ENCODE measurements at regions not wholly inside any gene's neighbourhood (a gene's known extent, or its start where the extent isn't known, plus 50 kb on each side); places are given as distances from the start of the nearest gene placed in this dataset.
"Not testable (repeated sequence)": the region's sequence is repeated elsewhere in the genome, so short reads cannot be mapped to it uniquely, and the experiment has no call there.

DNA sequence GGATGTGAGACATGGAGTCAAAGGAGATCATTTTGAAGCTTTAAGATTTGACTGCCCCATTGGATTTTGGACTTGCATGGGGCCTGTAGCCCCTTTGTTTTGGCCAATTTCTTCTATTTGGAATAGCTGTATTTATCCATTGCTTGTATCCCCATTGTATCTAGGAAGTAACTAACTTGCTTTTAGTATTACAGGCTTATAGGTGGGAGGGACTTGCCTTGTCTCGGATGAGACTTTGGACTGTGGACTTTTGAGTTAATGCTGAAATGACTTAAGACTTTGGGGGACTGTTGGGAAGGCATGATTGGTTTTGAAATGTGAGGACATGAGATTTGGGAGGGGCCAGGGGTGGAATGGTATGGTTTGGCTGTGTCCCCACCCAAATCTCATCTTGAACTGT lies 105.2 kb downstream of the FOXD2 start:
- not testable (repeated sequence) for TF ChIP-seq POLR2A (IDR thresholded peaks at IDR 0.05; ENCODE audit: low read length); GATA1 (IDR thresholded peaks at IDR 0.05; ENCODE audit: low read depth, low read length)
